ENCODE measurements at regions not wholly inside any gene's neighbourhood (a gene's known extent, or its start where the extent isn't known, plus 50 kb on each side); places are given as distances from the start of the nearest gene placed in this dataset.

GRCh38 chr15:53256457-53256856, 466.3 kb upstream of the ONECUT1 start:
- in situ Hi-C loops (cut with HindIII; ENCODE audit: low pct_unique_long_range_greater_than_20kb, low sequenced_read_pairs) = no loop called here
- TF ChIP-seq JUND (IDR thresholded peaks at IDR 0.05; ENCODE audit: low read depth) = no peak
- DNase-seq (ENCODE audit: low read depth in 1 of 2, low spot score in 1 of 2) = no peak

- no peak for DNase-seq (ENCODE audit: low read depth in 1 of 2, low spot score in 1 of 2)
- in situ Hi-C loops (cut with HindIII; ENCODE audit: low pct_unique_long_range_greater_than_20kb, low sequenced_read_pairs) = no loop called here
- TF ChIP-seq JUND (IDR thresholded peaks at IDR 0.05; ENCODE audit: low read depth) = no peak
Observed at GRCh38 chr15:53256043-53256442, 465.9 kb upstream of the ONECUT1 start.

- in situ Hi-C loops (cut with HindIII; ENCODE audit: low pct_unique_long_range_greater_than_20kb, low sequenced_read_pairs) = no loop called here
- TF ChIP-seq JUND (IDR thresholded peaks at IDR 0.05; ENCODE audit: low read depth) = no peak
- DNase-seq (ENCODE audit: low read depth in 1 of 2, low spot score in 1 of 2) = peak in 1 of 2 experiments; percentile 10
Observed at GRCh38 chr15:53251996-53252395, 461.9 kb upstream of the ONECUT1 start.

GRCh38 chr15:53251523-53251922, 461.4 kb upstream of the ONECUT1 start:
- DNase-seq (ENCODE audit: low read depth in 1 of 2, low spot score in 1 of 2) = no peak
- no peak for TF ChIP-seq JUND (IDR thresholded peaks at IDR 0.05; ENCODE audit: low read depth)
- in situ Hi-C loops (cut with HindIII; ENCODE audit: low pct_unique_long_range_greater_than_20kb, low sequenced_read_pairs) = no loop called here

- no peak for TF ChIP-seq JUND (IDR thresholded peaks at IDR 0.05; ENCODE audit: low read depth)
- DNase-seq (ENCODE audit: low read depth in 1 of 2, low spot score in 1 of 2) = no peak
- in situ Hi-C loops (cut with HindIII; ENCODE audit: low pct_unique_long_range_greater_than_20kb, low sequenced_read_pairs) = no loop called here
Observed at GRCh38 chr15:53247041-53247708, 457.0 kb upstream of the ONECUT1 start.

GRCh38 chr15:53246404-53246803, 456.3 kb upstream of the ONECUT1 start:
- in situ Hi-C loops (cut with HindIII; ENCODE audit: low pct_unique_long_range_greater_than_20kb, low sequenced_read_pairs) = no loop called here
- no peak for TF ChIP-seq JUND (IDR thresholded peaks at IDR 0.05; ENCODE audit: low read depth)
- no peak for DNase-seq (ENCODE audit: low read depth in 1 of 2, low spot score in 1 of 2)

- in situ Hi-C loops (cut with HindIII; ENCODE audit: low pct_unique_long_range_greater_than_20kb, low sequenced_read_pairs) = no loop called here
- no peak for DNase-seq (ENCODE audit: low read depth in 1 of 2, low spot score in 1 of 2)
- TF ChIP-seq JUND (IDR thresholded peaks at IDR 0.05; ENCODE audit: low read depth) = no peak
Observed at GRCh38 chr15:53233801-53234200, 443.7 kb upstream of the ONECUT1 start.

GRCh38 chr15:53230473-53230872, 440.3 kb upstream of the ONECUT1 start:
- in situ Hi-C loops (cut with HindIII; ENCODE audit: low pct_unique_long_range_greater_than_20kb, low sequenced_read_pairs) = no loop called here
- TF ChIP-seq JUND (IDR thresholded peaks at IDR 0.05; ENCODE audit: low read depth) = no peak
- DNase-seq (ENCODE audit: low read depth in 1 of 2, low spot score in 1 of 2) = no peak

- TF ChIP-seq JUND (IDR thresholded peaks at IDR 0.05; ENCODE audit: low read depth) = no peak
- in situ Hi-C loops (cut with HindIII; ENCODE audit: low pct_unique_long_range_greater_than_20kb, low sequenced_read_pairs) = no loop called here
- no peak for DNase-seq (ENCODE audit: low read depth in 1 of 2, low spot score in 1 of 2)
Observed at GRCh38 chr15:53226559-53226958, 436.4 kb upstream of the ONECUT1 start.

GRCh38 chr15:53225781-53226180, 435.6 kb upstream of the ONECUT1 start:
- no peak for DNase-seq (ENCODE audit: low read depth in 1 of 2, low spot score in 1 of 2)
- in situ Hi-C loops (cut with HindIII; ENCODE audit: low pct_unique_long_range_greater_than_20kb, low sequenced_read_pairs) = no loop called here
- no peak for TF ChIP-seq JUND (IDR thresholded peaks at IDR 0.05; ENCODE audit: low read depth)

- in situ Hi-C loops (cut with HindIII; ENCODE audit: low pct_unique_long_range_greater_than_20kb, low sequenced_read_pairs) = no loop called here
- TF ChIP-seq JUND (IDR thresholded peaks at IDR 0.05; ENCODE audit: low read depth) = no peak
- no peak for DNase-seq (ENCODE audit: low read depth in 1 of 2, low spot score in 1 of 2)
Observed at GRCh38 chr15:53224371-53224770, 434.2 kb upstream of the ONECUT1 start.

- TF ChIP-seq JUND (IDR thresholded peaks at IDR 0.05; ENCODE audit: low read depth) = no peak
- no peak for DNase-seq (ENCODE audit: low read depth in 1 of 2, low spot score in 1 of 2)
- in situ Hi-C loops (cut with HindIII; ENCODE audit: low pct_unique_long_range_greater_than_20kb, low sequenced_read_pairs) = no loop called here
Observed at GRCh38 chr15:53223815-53224214, 433.7 kb upstream of the ONECUT1 start.

GRCh38 chr15:53218666-53219580, 428.8 kb upstream of the ONECUT1 start:
- no peak for TF ChIP-seq JUND (IDR thresholded peaks at IDR 0.05; ENCODE audit: low read depth)
- DNase-seq (ENCODE audit: low read depth in 1 of 2, low spot score in 1 of 2) = no peak
- in situ Hi-C loops (cut with HindIII; ENCODE audit: low pct_unique_long_range_greater_than_20kb, low sequenced_read_pairs) = no loop called here
